ENCODE measurements at regions not wholly inside any gene's neighbourhood (a gene's known extent, or its start where the extent isn't known, plus 50 kb on each side); places are given as distances from the start of the nearest gene placed in this dataset.

GRCh38 chr2:2906091-2906490 lies 471.5 kb downstream of the EIPR1 start:
- CTCF ChIA-PET, result no interaction called here
- intact Hi-C loops (cut with micrococcal nuclease), result no loop called here
- no TSS peak for BruUV-seq (replicated peaks)

More at GRCh38 chr2:2906091-2906490, 471.5 kb downstream of the EIPR1 start:
- Histone ChIP-seq H3K79me2 (ENCODE audit: insufficient read depth, low read length) (no peaks in the 10 kb centered on the region), H3K4me2 (ENCODE audit: low read length) (no peak overlapping the region), H3K9me3 (ENCODE audit: control insufficient read depth in 1 of 2, insufficient read depth in 1 of 2, low read depth in 1 of 2, low read length in 2 of 2) (no peaks in the 10 kb centered on the region), H2AFZ (ENCODE audit: low read depth, low read length, poor library complexity, severe bottlenecking) (no peak overlapping the region), H3K9me2 (ENCODE audit: insufficient read depth) (no peaks in the 10 kb centered on the region), H3K27me3 (ENCODE audit: insufficient read depth, low read length) (peaks cover 4% of the 10 kb centered on the region; the same call in 1 of the 2 replicates), H3K4me1 (ENCODE audit: control insufficient read depth in 1 of 2, insufficient read depth in 2 of 2, low read length in 2 of 2) (no peaks in the 10 kb centered on the region), H3K27ac (ENCODE audit: low read depth, low read length) (no peak overlapping the region), H4K20me1 (ENCODE audit: insufficient read depth) (no peaks in the 10 kb centered on the region; the same call in 1 of the 2 replicates), H3K36me3 (ENCODE audit: control insufficient read depth in 1 of 2, insufficient read depth in 2 of 2, low read length in 2 of 2) (no peaks in the 10 kb centered on the region), H3K4me3 (replicated peaks in 1 of 2; ENCODE audit: low read depth in 1 of 2, low read length in 2 of 2) (no peak overlapping the region), H3K9ac (ENCODE audit: low read length) (no peak overlapping the region)
- POLR2A ChIA-PET, result no interaction called here
- ATAC-seq (no peak), DNase-seq (ENCODE audit: low read depth, low spot score) (no peak)
- no peak for TF ChIP-seq CBX3 (IDR thresholded peaks at IDR 0.05; ENCODE audit: low read depth)
- no peak for TF ChIP-seq SRF (IDR thresholded peaks at IDR 0.05; ENCODE audit: low read depth)
- no peak for TF ChIP-seq SIN3A (IDR thresholded peaks at IDR 0.05; ENCODE audit: low read depth)
- no peak for TF ChIP-seq ZBTB33 (IDR thresholded peaks at IDR 0.05; ENCODE audit: extremely low read depth, insufficient replicate concordance, low read length)
- TF ChIP-seq REST (IDR thresholded peaks at IDR 0.05; ENCODE audit: low read depth), result no peak
- no peak for TF ChIP-seq JUND (IDR thresholded peaks at IDR 0.05)
- no peak for TF ChIP-seq POLR2A (IDR thresholded peaks at IDR 0.05; ENCODE audit: borderline replicate concordance, extremely low read depth, insufficient read depth, insufficient read length)
- TF ChIP-seq EZH2 (IDR thresholded peaks at IDR 0.05), result no peak
- no peak for TF ChIP-seq ZNF274 (IDR thresholded peaks at IDR 0.05; ENCODE audit: low read depth, low read length)
- no peak for TF ChIP-seq ATF3 (IDR thresholded peaks at IDR 0.05)
- no peak for TF ChIP-seq TCF7L2 (IDR thresholded peaks at IDR 0.05; ENCODE audit: borderline replicate concordance, extremely low read depth, insufficient read depth, insufficient read length)
- TF ChIP-seq ELF1 (IDR thresholded peaks at IDR 0.05; ENCODE audit: borderline replicate concordance, low read depth), result no peak
- no peak for TF ChIP-seq EGR1 (IDR thresholded peaks at IDR 0.05; ENCODE audit: low read depth)
- no peak for TF ChIP-seq FOSL1 (IDR thresholded peaks at IDR 0.05; ENCODE audit: low read depth)
- TF ChIP-seq CEBPB (IDR thresholded peaks at IDR 0.05; ENCODE audit: low read depth), result no peak
- no peak for TF ChIP-seq EZH2phosphoT487 (IDR thresholded peaks at IDR 0.05; ENCODE audit: borderline replicate concordance)
- RAD21 ChIA-PET (ENCODE audit: low non-redundant PET in 1 of 2, low total read pairs in 2 of 2, uncharacterized antibody in 2 of 2, unreplicated experiment in 2 of 2), result no interaction called here

All from HCT116 (cell line).